ENCODE measurements at regions not wholly inside any gene's neighbourhood (a gene's known extent, or its start where the extent isn't known, plus 50 kb on each side); places are given as distances from the start of the nearest gene placed in this dataset.

GRCh38 chr4:138320030-138320429 lies 77.9 kb upstream of the SLC7A11 start:
- Histone ChIP-seq H2AFZ (ENCODE audit: insufficient read depth, low read depth, low read length, poor library complexity, severe bottlenecking) (no peak overlapping the region), H3K4me2 (replicated peaks; ENCODE audit: extremely low read depth, low read length, poor library complexity, severe bottlenecking) (no peak overlapping the region), H3K27ac (ENCODE audit: low read depth in 1 of 2, low read length in 2 of 2) (no peak overlapping the region), H3K4me1 (ENCODE audit: control insufficient read depth in 1 of 2, insufficient read depth in 2 of 2, low read length in 2 of 2) (no peaks in the 10 kb centered on the region), H3K27me3 (ENCODE audit: control insufficient read depth in 2 of 2, insufficient read depth in 2 of 2, low read length in 2 of 2) (no peaks in the 10 kb centered on the region), H3K79me2 (ENCODE audit: insufficient read depth, low read length) (no peaks in the 10 kb centered on the region), H3K36me3 (replicated peaks in 1 of 2; ENCODE audit: control insufficient read depth in 1 of 2, insufficient read depth in 2 of 2, low read length in 2 of 2) (no peaks in the 10 kb centered on the region), H3K9ac (ENCODE audit: insufficient read depth, low read length, poor library complexity, severe bottlenecking) (no peak overlapping the region), H3K9me3 (replicated peaks in 1 of 2; ENCODE audit: control insufficient read depth in 1 of 2, insufficient read depth in 1 of 2, low read length in 2 of 2) (no peaks in the 10 kb centered on the region), H3K4me3 (replicated peaks in 1 of 3; ENCODE audit: low read depth in 2 of 3, low read length in 3 of 3) (no peak overlapping the region), H4K20me1 (ENCODE audit: insufficient read depth, low read length) (no peaks in the 10 kb centered on the region)
- H3K4me1 Mint-ChIP-seq, result no peaks in the 10 kb centered on the region
- no peak for TF ChIP-seq CTCF (IDR thresholded peaks at IDR 0.05)
- H3K27me3 Mint-ChIP-seq (ENCODE audit: low read depth in 3 of 3), result peaks cover 0 to 4% (median 3%) of the 10 kb centered on the region in 3 donors
- no peak overlapping the region for H3K27ac Mint-ChIP-seq
- intact Hi-C loops (cut with micrococcal nuclease), result no loop called here
- DNase-seq, result no peak
- peaks cover 0 to 5% (median 1%) of the 10 kb centered on the region in 7 donors for H3K9me3 Mint-ChIP-seq
- H3K36me3 Mint-ChIP-seq, result no peaks in the 10 kb centered on the region
- H3K4me3 Mint-ChIP-seq, result no peak overlapping the region
- WGBS (ENCODE audit: insufficient coverage), result no CpG with 5 or more reads among the region's 1 CpG

- Mint-ChIP-seq H3K4me3 (no peak overlapping the region), H3K9me3 (peaks cover 2 to 15% (median 7%) of the 10 kb centered on the region in 7 donors), H3K27ac (no peak overlapping the region), H3K27me3 (ENCODE audit: low read depth in 3 of 3) (peaks cover 4 to 10% (median 4%) of the 10 kb centered on the region in 3 donors), H3K36me3 (no peaks in the 10 kb centered on the region), H3K4me1 (no peaks in the 10 kb centered on the region)
- no peak for TF ChIP-seq CTCF (IDR thresholded peaks at IDR 0.05)
- H3K27me3 ChIP-seq (ENCODE audit: control insufficient read depth in 2 of 2, insufficient read depth in 2 of 2, low read length in 2 of 2), result no peaks in the 10 kb centered on the region
- H3K9ac ChIP-seq (ENCODE audit: insufficient read depth, low read length, poor library complexity, severe bottlenecking), result no peak overlapping the region
- DNase-seq, result no peak
- H3K4me3 ChIP-seq (replicated peaks in 1 of 3; ENCODE audit: low read depth in 2 of 3, low read length in 3 of 3), result no peak overlapping the region
- intact Hi-C loops (cut with micrococcal nuclease), result no loop called here
- no peak overlapping the region for H2AFZ ChIP-seq (ENCODE audit: insufficient read depth, low read depth, low read length, poor library complexity, severe bottlenecking)
- H4K20me1 ChIP-seq (ENCODE audit: insufficient read depth, low read length), result no peaks in the 10 kb centered on the region
- no peaks in the 10 kb centered on the region for H3K9me3 ChIP-seq (replicated peaks in 1 of 2; ENCODE audit: control insufficient read depth in 1 of 2, insufficient read depth in 1 of 2, low read length in 2 of 2)
- H3K4me1 ChIP-seq (ENCODE audit: control insufficient read depth in 1 of 2, insufficient read depth in 2 of 2, low read length in 2 of 2), result no peaks in the 10 kb centered on the region
- H3K36me3 ChIP-seq (replicated peaks in 1 of 2; ENCODE audit: control insufficient read depth in 1 of 2, insufficient read depth in 2 of 2, low read length in 2 of 2), result no peaks in the 10 kb centered on the region
- H3K79me2 ChIP-seq (ENCODE audit: insufficient read depth, low read length), result no peaks in the 10 kb centered on the region
- 77% methylated on average over 4 of the region's 4 CpGs for WGBS (ENCODE audit: insufficient coverage)
- H3K4me2 ChIP-seq (replicated peaks; ENCODE audit: extremely low read depth, low read length, poor library complexity, severe bottlenecking), result no peak overlapping the region
- no peak overlapping the region for H3K27ac ChIP-seq (ENCODE audit: low read depth in 1 of 2, low read length in 2 of 2)
Observed at GRCh38 chr4:138317175-138317748, 75.1 kb upstream of the SLC7A11 start.

Measured in CD14-positive monocyte (primary cell).